Jurkat, Clone E6-1 (cell line): ENCODE measurements at regions not wholly inside any gene's neighbourhood (a gene's known extent, or its start where the extent isn't known, plus 50 kb on each side); places are given as distances from the start of the nearest gene placed in this dataset.
"Not testable (repeated sequence)": the region's sequence is repeated elsewhere in the genome, so short reads cannot be mapped to it uniquely, and the experiment has no call there.

Source experiments
- DNase-seq: peaks from one replicate; pipeline ENCODE4 v3.0.0-alpha.2; 2011; ENCODE audit warnings: low read depth, low spot score
- H3K4me3 ChIP-seq: 2 replicates; pipeline ENCODE4 v1.5.1; 2011; ENCODE audit warnings: mild to moderate bottlenecking, low read length, control low read depth, moderate library complexity

GRCh38 chr11:94235772-94236171, 68.6 kb upstream of the IZUMO1R start:
- not testable (repeated sequence) for DNase-seq, H3K4me3 ChIP-seq

DNA sequence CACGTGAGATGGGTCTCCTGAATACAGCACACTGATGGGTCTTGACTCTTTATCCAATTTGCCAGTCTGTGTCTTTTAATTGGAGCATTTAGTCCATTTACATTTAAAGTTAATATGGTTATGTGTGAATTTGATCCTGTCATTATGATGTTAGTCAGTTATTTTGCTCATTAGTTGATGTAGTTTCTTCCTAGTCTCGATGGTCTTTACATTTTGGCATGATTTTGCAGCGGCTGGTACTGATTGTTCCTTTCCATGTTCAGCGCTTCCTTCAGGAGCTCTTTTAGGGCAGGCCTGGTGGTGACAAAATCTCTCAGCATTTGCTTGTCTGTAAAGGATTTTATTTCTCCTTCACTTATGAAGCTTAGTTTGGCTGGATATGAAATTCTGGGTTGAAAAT, 68.0 kb upstream of the IZUMO1R start:
- not testable (repeated sequence) for H3K4me3 ChIP-seq, DNase-seq

DNA sequence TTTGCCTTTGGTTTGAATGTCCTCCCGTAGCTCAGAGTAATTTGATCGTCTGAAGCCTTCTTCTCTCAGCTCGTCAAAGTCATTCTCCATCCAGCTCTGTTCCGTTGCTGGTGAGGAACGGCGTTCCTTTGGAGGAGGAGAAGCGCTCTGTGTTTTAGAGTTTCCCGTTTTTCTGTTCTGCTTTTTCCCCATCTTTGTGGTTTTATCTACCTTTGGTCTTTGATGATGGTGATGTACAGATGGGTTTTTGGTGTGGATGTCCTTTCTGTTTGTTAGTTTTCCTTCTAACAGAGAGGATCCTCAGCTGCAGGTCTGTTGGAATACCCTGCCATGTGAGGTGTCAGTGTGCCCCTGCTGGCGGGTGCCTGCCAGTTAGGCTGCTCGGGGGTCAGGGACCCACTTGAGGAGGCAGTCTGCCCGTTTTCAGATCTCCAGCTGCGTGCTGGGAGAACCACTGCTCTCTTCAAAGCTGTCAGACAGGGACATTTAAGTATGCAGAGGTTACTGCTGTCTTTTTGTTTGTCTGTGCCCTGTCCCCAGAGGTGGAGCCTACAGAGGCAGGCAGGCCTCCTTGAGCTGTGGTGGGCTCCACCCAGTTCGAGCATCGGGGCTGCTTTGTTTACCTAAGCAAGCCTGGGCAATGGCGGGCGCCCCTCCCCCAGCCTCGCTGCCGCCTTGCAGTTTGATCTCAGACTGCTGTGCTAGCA, 66.8 kb upstream of the IZUMO1R start:
- H3K4me3 ChIP-seq, DNase-seq: not testable (repeated sequence)

DNA sequence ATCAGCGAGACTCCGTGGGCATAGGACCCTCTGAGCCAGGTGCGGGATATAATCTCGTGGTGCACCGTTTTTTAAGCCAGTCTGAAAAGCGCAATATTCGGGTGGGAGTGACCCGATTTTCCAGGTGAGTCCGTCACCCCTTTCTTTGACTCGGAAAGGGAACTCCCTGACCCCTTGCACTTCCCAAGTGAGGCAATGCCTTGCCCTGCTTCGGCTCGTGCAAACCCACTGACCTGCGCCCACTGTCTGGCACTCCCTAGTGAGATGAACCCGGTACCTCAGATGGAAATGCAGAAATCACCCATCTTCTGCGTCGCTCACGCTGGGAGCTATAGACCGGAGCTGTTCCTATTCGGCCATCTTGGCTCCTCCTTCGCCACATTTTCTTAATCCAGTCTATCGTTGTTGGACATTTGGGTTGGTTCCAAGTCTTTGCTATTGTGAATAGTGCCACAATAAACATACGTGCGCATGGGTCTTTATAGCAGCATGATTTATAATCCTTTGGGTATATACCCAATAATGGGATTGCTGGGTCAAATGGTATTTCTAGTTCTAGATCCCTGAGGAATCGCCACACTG, 66.1 kb upstream of the IZUMO1R start:
- H3K4me3 ChIP-seq, DNase-seq: not testable (repeated sequence)

GRCh38 chr11:94238774-94239173, 65.6 kb upstream of the IZUMO1R start:
- not testable (repeated sequence) for DNase-seq, H3K4me3 ChIP-seq

- no peak overlapping the region for H3K4me3 ChIP-seq
- no peak for DNase-seq
Observed at GRCh38 chr11:94241896-94242295, 62.5 kb upstream of the IZUMO1R start.

DNA sequence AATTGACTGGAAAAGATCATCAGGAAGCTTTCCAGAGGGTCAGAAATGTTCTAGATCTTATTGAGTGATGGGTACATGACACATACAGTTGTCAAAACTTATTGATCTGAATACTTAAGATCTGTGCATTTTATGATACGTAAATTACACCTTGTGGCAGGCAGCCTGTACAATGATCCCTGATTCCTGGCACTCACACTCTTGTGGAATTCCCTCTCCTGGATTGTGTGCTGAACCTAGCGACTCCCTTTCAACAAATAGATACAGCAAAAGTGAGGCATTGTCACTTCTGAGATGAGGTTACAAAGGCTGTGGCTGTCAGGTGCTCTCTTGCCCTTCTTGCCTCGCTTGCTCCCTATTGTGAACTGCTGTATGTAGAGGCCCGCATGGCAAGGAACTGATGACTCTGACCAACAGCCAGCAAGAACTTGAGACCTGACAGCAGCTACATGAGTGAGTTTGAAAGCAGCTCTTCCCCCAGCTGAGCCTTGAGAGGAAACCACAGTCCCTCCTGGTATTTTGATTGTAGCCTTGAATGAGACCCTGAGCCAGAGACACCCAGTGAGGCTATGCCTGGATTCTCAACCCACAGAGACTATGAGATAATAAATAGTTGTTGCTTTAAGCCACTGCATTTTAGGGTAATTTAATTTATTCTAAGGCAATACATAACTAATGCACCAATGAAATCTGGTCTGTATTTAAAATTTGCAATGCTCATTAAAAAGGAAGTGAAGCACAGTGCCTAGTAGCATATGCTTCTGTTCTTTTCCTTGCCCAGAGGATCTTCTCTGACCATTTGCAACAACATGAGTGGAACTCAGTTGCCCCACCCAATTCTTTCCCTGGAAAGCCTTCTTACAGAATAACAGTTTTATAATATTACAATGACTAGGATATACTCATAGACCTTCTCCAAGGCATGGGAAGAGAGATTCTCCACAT, 60.5 kb upstream of the IZUMO1R start:
- no peak overlapping the region for H3K4me3 ChIP-seq
- DNase-seq = no peak

DNA sequence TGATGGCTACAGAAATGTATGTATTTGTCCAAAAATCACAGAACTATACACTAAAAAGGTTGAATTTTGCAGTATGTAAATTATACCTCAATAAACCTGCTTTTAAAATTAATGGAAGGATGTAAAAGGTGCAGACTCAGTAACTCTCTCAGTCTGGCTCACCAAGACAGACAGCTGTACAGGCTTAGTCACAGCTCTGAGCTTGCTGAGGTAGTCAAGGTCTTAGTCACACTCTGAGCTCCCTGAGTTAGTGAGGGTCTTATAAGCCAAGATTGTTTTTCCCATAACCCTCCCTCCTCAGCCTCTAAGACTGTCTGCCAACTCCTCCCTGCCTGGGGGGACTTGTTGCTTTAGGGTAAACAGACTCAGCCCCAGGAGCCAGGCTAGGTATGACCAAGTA, 59.3 kb upstream of the IZUMO1R start:
- no peak overlapping the region for H3K4me3 ChIP-seq
- DNase-seq = no peak

DNA sequence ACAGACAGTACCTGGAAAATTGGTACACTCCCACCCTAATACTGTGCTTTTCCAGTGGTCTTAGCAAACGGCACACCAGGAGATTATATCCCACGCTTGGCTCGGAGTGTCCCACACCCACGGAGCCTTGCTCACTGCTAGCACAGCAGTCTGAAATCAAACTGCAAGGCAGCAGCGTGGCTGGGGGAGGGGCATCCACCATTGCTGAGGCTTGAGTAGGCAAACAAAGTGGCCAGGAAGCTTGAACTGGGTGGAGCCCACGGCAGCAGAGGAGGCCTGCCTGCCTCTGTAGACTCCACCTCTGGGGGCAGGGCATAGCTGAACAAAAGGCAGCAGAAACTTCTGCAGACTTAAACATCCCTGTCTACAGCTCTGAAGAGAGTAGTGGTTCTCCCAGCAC, 56.1 kb upstream of the IZUMO1R start:
- DNase-seq = peak; percentile 14

DNA sequence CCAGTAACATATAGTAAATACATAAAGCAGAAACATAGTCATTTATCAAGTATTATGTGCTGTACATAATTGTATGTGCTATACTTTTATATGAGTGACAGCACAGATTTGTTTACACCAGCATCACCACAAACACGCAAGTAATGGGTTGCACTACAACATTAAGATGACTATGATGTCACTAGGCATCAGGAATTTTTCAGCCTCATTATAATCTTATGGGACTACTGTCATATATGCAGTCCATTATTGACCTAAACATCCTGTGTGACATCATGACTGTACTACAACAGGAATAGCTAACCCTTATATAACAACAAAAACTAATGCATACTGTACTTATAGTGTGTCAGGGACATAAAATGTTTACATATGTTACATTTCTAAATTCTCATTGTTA, 50.2 kb upstream of the IZUMO1R start:
- no peak overlapping the region for H3K4me3 ChIP-seq
- no peak for DNase-seq

More for the DNA sequence above, 56.1 kb upstream of the IZUMO1R start:
- H3K4me3 ChIP-seq = not testable (repeated sequence)
